SJCRH30 (cell line): ENCODE measurements at regions not wholly inside any gene's neighbourhood (a gene's known extent, or its start where the extent isn't known, plus 50 kb on each side); places are given as distances from the start of the nearest gene placed in this dataset.
"Not testable (repeated sequence)": the region's sequence is repeated elsewhere in the genome, so short reads cannot be mapped to it uniquely, and the experiment has no call there.

Experiments
- DNase-seq, 2 experiments: peaks; one replicate each; pipeline ENCODE4 v3.0.0-alpha.2; 2015 to 2020
- H3K27ac ChIP-seq: fragments of 250-450 bp; sonication (Bioruptor Pico); 2 replicates; pipeline ENCODE4 v1.5.1; 2020; ENCODE audit warnings: mild to moderate bottlenecking, moderate library complexity
- H3K27me3 ChIP-seq: fragments of 250-450 bp; sonication (Bioruptor Pico); 2 replicates; pipeline ENCODE4 v1.5.1; 2020; ENCODE audit warnings: mild to moderate bottlenecking, moderate library complexity
- H3K36me3 ChIP-seq: fragments of 250-450 bp; sonication (Bioruptor Pico); 2 replicates; pipeline ENCODE4 v1.5.1; 2020; ENCODE audit warnings: mild to moderate bottlenecking, moderate library complexity
- H3K4me1 ChIP-seq: fragments of 250-450 bp; sonication (Bioruptor Pico); 2 replicates; pipeline ENCODE4 v1.5.1; 2020; ENCODE audit warnings: mild to moderate bottlenecking, moderate library complexity
- H3K4me3 ChIP-seq: fragments of 250-450 bp; sonication (Bioruptor Pico); 2 replicates; pipeline ENCODE4 v1.5.1; 2020; ENCODE audit warnings: mild to moderate bottlenecking, moderate library complexity
- H3K9me3 ChIP-seq: fragments of 250-450 bp; sonication (Bioruptor Pico); replicated peaks from 2 replicates; pipeline ENCODE4 v1.5.1; 2020; ENCODE audit warnings: mild to moderate bottlenecking, moderate library complexity

DNA sequence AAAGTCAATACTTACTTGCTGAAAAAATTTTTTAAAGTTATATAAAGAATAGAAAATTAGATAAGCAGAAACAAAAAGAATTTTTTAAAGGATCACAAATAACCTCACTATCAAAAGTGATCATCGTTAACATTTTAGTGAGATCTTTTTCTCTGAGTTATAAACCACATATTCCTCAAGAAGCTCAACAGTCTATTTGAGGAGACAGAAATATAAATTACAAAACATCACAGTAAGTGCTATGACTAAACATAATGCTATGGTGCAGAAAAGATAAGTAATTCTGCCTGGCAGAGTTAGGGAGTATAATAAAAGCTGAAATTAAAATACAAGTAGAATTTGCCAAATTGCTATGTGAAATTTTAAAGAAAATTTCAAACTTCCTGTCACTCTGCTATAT lies 226.7 kb downstream of the LMBRD1 start:
- no peak overlapping the region for H3K27ac ChIP-seq
- H3K36me3 ChIP-seq, result no peaks in the 10 kb centered on the region
- H3K4me3 ChIP-seq, result no peak overlapping the region
- no peaks in the 10 kb centered on the region for H3K4me1 ChIP-seq
- DNase-seq, result no peak
- H3K27me3 ChIP-seq, result no peaks in the 10 kb centered on the region
- no peaks in the 10 kb centered on the region; the same call in 1 of the 2 replicates for H3K9me3 ChIP-seq

- H3K9me3 ChIP-seq, H3K27ac ChIP-seq, H3K36me3 ChIP-seq, H3K4me3 ChIP-seq, H3K4me1 ChIP-seq, DNase-seq, H3K27me3 ChIP-seq: not testable (repeated sequence)
Measured at GRCh38 chr6:69560597-69560996, 236.2 kb downstream of the LMBRD1 start.

- Histone ChIP-seq H3K4me3 (no peak overlapping the region), H3K9me3 (no peaks in the 10 kb centered on the region), H3K27me3 (no peaks in the 10 kb centered on the region), H3K36me3 (no peaks in the 10 kb centered on the region), H3K4me1 (no peaks in the 10 kb centered on the region), H3K27ac (no peak overlapping the region)
- no peak for DNase-seq
Measured at GRCh38 chr6:69555088-69555638, 241.6 kb downstream of the LMBRD1 start.

GRCh38 chr6:69542494-69542893 lies 254.3 kb downstream of the LMBRD1 start:
- no peaks in the 10 kb centered on the region for H3K9me3 ChIP-seq
- DNase-seq, result no peak
- no peak overlapping the region for H3K27ac ChIP-seq
- H3K27me3 ChIP-seq, result no peaks in the 10 kb centered on the region
- H3K36me3 ChIP-seq, result no peaks in the 10 kb centered on the region
- H3K4me1 ChIP-seq, result no peaks in the 10 kb centered on the region
- no peak overlapping the region for H3K4me3 ChIP-seq

GRCh38 chr6:69527921-69528476 lies 268.8 kb downstream of the LMBRD1 start:
- Histone ChIP-seq H3K36me3 (no peaks in the 10 kb centered on the region), H3K27me3 (no peaks in the 10 kb centered on the region), H3K4me3 (no peak overlapping the region), H3K9me3 (no peaks in the 10 kb centered on the region), H3K4me1 (peaks cover 7% of the 10 kb centered on the region), H3K27ac (no peak overlapping the region)
- no peak for DNase-seq

- H3K27me3 ChIP-seq, H3K4me3 ChIP-seq, H3K9me3 ChIP-seq, H3K36me3 ChIP-seq, DNase-seq, H3K27ac ChIP-seq, H3K4me1 ChIP-seq: not testable (repeated sequence)
Measured at GRCh38 chr6:69515480-69515879, 281.3 kb downstream of the LMBRD1 start.

DNA sequence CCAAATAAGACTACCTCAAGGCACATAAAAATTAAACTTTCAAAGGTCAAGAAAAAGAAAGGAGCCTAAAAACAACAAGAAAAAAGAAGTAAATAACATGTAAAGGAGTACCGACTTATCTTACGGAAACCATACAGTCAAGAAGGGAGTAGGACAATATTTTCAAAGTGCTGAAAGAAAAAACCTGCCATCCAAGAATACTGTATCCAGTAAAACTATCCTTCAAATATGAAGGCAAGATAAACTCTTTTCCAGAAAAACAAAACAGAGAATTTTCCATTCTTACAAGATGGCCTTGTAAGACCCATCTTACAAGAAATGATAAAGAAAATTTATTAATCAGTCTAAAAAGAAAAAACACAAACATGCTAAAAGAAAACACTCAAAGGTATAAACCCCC lies 302.2 kb downstream of the LMBRD1 start:
- Histone ChIP-seq H3K27me3 (no peaks in the 10 kb centered on the region), H3K36me3 (no peaks in the 10 kb centered on the region), H3K27ac (no peak overlapping the region), H3K9me3 (peaks cover 14% of the 10 kb centered on the region), H3K4me1 (no peaks in the 10 kb centered on the region), H3K4me3 (no peak overlapping the region)
- DNase-seq, result no peak

- Histone ChIP-seq H3K36me3 (no peaks in the 10 kb centered on the region), H3K27me3 (no peaks in the 10 kb centered on the region), H3K9me3 (peaks cover 14% of the 10 kb centered on the region), H3K4me1 (no peaks in the 10 kb centered on the region), H3K27ac (no peak overlapping the region), H3K4me3 (no peak overlapping the region)
- DNase-seq, result no peak
Measured at GRCh38 chr6:69489970-69490369, 306.8 kb downstream of the LMBRD1 start.

- DNase-seq, result peak in 1 of 2 experiments; percentile 53
- H3K4me1 ChIP-seq, result no peaks in the 10 kb centered on the region
Measured at GRCh38 chr6:69487688-69488087, 309.1 kb downstream of the LMBRD1 start.

DNA sequence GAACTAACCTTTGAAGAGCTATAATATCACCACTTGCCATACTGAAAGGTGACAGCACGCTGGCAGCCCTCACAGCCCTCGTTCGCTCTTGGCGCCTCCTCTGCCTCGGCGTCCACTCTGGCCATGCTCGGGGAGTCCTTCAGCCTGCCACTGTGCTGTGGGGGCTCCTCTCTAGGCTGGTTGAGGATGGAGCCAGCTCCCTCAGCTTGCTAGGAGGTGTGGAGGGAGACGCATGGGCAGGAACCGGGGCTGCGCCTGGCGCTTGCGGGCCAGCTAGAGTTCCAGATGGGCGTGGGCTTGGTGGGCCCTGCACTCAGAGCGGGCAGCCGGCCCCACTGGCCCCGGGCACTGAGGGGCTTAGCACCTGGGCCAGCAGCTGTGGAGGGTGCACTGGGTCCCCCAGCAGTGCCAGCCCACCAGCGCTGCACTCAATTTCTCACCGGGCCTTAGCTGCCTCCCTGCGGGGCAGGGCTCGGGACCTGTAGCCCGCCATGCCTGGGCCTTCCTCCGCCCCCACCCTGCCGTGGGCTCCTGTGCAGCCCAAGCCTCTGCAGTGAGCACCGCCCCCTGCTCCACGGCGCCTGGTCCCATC lies 329.7 kb downstream of the LMBRD1 start:
- no peak for DNase-seq
- H3K9me3 ChIP-seq, result no peaks in the 10 kb centered on the region

More at GRCh38 chr6:69487688-69488087, 309.1 kb downstream of the LMBRD1 start:
- H3K27ac ChIP-seq, result no peak overlapping the region
- no peaks in the 10 kb centered on the region for H3K9me3 ChIP-seq
- H3K27me3 ChIP-seq, result no peaks in the 10 kb centered on the region
- H3K36me3 ChIP-seq, result no peaks in the 10 kb centered on the region
- no peak overlapping the region for H3K4me3 ChIP-seq

DNA sequence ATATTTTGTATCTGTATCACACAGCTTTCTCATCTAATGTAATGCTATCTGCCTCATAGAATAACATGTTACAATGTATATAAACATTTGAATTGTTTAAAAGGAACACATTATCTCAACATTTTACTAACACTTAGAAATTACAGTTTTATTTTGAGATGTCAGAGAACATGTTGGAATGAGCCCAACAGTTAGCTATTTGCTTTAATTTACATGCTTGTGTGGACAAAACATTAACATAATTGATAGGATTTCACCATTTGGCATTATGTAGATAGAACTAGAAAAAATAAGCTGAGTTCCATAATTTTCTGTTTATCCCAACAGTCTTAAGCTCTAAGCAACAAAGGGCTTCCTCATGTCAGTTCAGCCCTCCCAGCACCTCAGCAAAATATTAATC lies 330.9 kb downstream of the LMBRD1 start:
- Histone ChIP-seq H3K4me1 (no peaks in the 10 kb centered on the region), H3K4me3 (no peak overlapping the region), H3K27me3 (no peaks in the 10 kb centered on the region), H3K27ac (no peak overlapping the region), H3K36me3 (no peaks in the 10 kb centered on the region), H3K9me3 (no peaks in the 10 kb centered on the region)
- no peak for DNase-seq

More for the DNA sequence above, 329.7 kb downstream of the LMBRD1 start:
- Histone ChIP-seq H3K36me3 (no peaks in the 10 kb centered on the region), H3K4me1 (no peaks in the 10 kb centered on the region), H3K4me3 (no peak overlapping the region), H3K27ac (no peak overlapping the region), H3K27me3 (no peaks in the 10 kb centered on the region)

DNA sequence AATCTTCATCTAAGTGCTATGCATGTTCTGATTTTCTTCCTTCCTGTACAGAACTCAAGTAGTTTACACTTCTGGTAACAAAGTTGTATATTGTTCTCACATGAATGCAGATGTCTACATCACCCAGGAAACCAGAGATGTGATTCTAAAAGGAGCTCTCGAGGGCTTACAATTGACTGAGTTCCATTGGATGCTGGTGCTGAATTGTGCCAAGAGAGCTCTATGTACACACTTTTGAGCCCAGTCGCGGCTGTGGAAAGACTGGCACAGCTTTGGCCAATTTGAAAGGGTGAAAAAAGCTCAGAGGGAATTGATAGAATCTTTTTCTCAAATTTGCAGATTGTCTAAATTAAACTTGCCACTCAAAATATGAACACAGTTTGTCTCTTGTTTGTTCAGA lies 340.7 kb downstream of the LMBRD1 start:
- Histone ChIP-seq H3K27me3 (no peaks in the 10 kb centered on the region), H3K9me3 (no peaks in the 10 kb centered on the region), H3K4me1 (peaks cover 4% of the 10 kb centered on the region; the same call in 1 of the 2 replicates), H3K27ac (no peak overlapping the region), H3K36me3 (no peaks in the 10 kb centered on the region), H3K4me3 (no peak overlapping the region)
- no peak for DNase-seq

DNA sequence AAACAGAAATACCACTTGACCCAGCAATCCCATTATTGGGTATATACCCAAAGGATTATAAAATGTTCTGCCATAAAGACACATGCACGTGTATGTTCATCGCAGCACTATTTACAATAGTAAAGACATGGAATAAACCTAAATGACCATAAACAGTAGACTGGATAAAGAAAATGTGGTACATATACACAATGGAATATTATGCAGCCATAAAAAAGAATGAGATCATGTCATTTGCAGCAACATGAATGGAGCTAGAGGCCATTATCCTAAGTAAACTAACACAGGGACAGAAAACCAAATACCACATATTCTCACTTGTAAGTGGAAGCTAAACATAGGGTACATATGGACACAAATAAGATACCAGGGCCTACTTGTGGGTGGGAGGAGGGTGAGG lies 342.2 kb downstream of the LMBRD1 start:
- not testable (repeated sequence) for H3K9me3 ChIP-seq, H3K4me3 ChIP-seq, H3K36me3 ChIP-seq, H3K27me3 ChIP-seq, H3K27ac ChIP-seq, H3K4me1 ChIP-seq, DNase-seq

DNA sequence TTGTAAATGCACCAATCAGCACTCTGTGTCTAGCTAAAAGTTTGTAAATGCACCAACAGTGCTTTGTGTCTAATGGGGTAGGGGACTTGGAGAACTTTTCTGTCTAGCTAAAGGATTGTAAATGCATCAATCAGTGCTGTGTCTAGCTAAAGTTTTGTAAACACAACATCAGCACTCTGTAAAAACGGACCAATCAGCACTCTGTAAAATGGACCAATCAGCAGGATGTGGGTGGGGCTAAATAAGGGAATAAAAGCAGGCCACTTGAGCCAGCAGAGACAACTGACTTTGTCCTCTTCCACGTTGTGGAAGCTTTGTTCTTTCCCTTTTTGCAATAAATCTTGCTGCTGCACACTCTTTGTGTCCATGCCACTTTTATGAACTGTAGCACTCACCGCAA lies 346.3 kb downstream of the LMBRD1 start:
- not testable (repeated sequence) for H3K9me3 ChIP-seq, DNase-seq

GRCh38 chr6:69449887-69450286 lies 346.9 kb downstream of the LMBRD1 start:
- H3K27me3 ChIP-seq, result no peaks in the 10 kb centered on the region
- H3K36me3 ChIP-seq, result no peaks in the 10 kb centered on the region
- no peaks in the 10 kb centered on the region for H3K4me1 ChIP-seq
- H3K4me3 ChIP-seq, result no peak overlapping the region
- H3K9me3 ChIP-seq, result no peaks in the 10 kb centered on the region
- no peak for DNase-seq
- no peak overlapping the region for H3K27ac ChIP-seq

More for the DNA sequence above, 346.3 kb downstream of the LMBRD1 start:
- not testable (repeated sequence) for H3K27ac ChIP-seq, H3K4me3 ChIP-seq, H3K4me1 ChIP-seq, H3K27me3 ChIP-seq, H3K36me3 ChIP-seq
